KMS-11 (cell line): ENCODE measurements at regions not wholly inside any gene's neighbourhood (a gene's known extent, or its start where the extent isn't known, plus 50 kb on each side); places are given as distances from the start of the nearest gene placed in this dataset.

ENCODE experiments used
- H2AFZ ChIP-seq: fragments of 200-600 bp; sonication (generic); 2 replicates; pipeline ENCODE4 v1.6.1; 2016; ENCODE audit warnings: antibody characterized with exemption, mixed run types, low read depth
- H3K27ac ChIP-seq: fragments of 200-600 bp; sonication (generic); 2 replicates; pipeline ENCODE4 v1.6.1; 2016; ENCODE audit warnings: mild to moderate bottlenecking, mixed run types
- H3K27me3 ChIP-seq: fragments of 200-600 bp; sonication (generic); 2 replicates; pipeline ENCODE4 v1.6.1; 2017; ENCODE audit warnings: mild to moderate bottlenecking, low read depth, mixed run types, moderate library complexity; ENCODE audit not compliant: insufficient read depth
- H3K36me3 ChIP-seq: fragments of 200-600 bp; sonication (generic); 2 replicates; pipeline ENCODE4 v1.6.1; 2017; ENCODE audit warnings: mild to moderate bottlenecking, mixed run types; ENCODE audit not compliant: insufficient read depth
- H3K4me1 ChIP-seq: fragments of 200-600 bp; sonication (generic); 2 replicates; pipeline ENCODE4 v1.6.1; 2016; ENCODE audit warnings: mild to moderate bottlenecking, low read depth, mixed run types; ENCODE audit not compliant: poor library complexity, severe bottlenecking
- H3K4me2 ChIP-seq: fragments of 200-600 bp; sonication (generic); 2 replicates; pipeline ENCODE4 v1.7.0; 2016; ENCODE audit warnings: mild to moderate bottlenecking, mixed run types
- H3K4me3 ChIP-seq: fragments of 200-600 bp; sonication (generic); IDR thresholded peaks from 2 replicates; pipeline ENCODE4 v1.6.1; 2017; ENCODE audit warnings: low read depth, low read length, mixed read lengths; ENCODE audit not compliant: insufficient read depth
- H3K79me2 ChIP-seq: fragments of 200-600 bp; sonication (generic); 2 replicates; pipeline ENCODE4 v1.6.1; 2016; ENCODE audit warnings: low read depth, mixed run types; ENCODE audit not compliant: insufficient read depth
- H3K9ac ChIP-seq: fragments of 200-600 bp; sonication (generic); 2 replicates; pipeline ENCODE4 v1.6.1; 2016; ENCODE audit warnings: mild to moderate bottlenecking, mixed run types
- H4K20me1 ChIP-seq: fragments of 200-600 bp; sonication (generic); 2 replicates; pipeline ENCODE4 v1.6.1; 2016; ENCODE audit warnings: mild to moderate bottlenecking, mixed run types; ENCODE audit not compliant: insufficient read depth
- TF ChIP-seq, protein P1 (sequence below): fragments of 200-600 bp; sonication (generic); conservative IDR thresholded peaks from 2 replicates; pipeline ENCODE4 v1.6.1; 2017; ENCODE audit warnings: low read depth, mild to moderate bottlenecking, antibody characterized with exemption, low read length, moderate library complexity, mixed read lengths

DNA sequence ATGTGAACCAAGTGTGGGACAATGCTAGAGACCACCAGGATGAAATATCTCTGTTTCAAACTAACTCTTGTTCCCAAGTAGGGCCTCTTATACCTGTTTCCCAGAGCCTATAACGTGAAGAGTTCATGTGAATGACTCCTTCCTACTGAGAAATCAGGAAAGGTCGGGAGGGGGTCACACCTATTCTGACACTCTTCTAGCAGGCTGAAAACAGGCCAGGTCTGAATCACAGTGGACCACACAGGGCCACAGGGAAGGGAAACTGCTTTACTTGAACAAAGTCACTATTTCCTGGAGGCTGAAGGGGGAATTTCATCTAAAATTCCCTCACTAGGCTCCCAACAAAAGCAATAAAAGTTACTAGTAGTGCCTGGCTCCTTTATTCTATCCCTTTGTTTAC lies 88.4 kb upstream of the BMP2 start:
- no peak overlapping the region for H3K4me2 ChIP-seq
- no peaks in the 10 kb centered on the region for H3K27me3 ChIP-seq
- H3K36me3 ChIP-seq: no peaks in the 10 kb centered on the region
- H3K4me1 ChIP-seq: no peaks in the 10 kb centered on the region
- no peaks in the 10 kb centered on the region for H4K20me1 ChIP-seq
- H3K9ac ChIP-seq: no peak overlapping the region
- TF ChIP-seq, protein P1, sequence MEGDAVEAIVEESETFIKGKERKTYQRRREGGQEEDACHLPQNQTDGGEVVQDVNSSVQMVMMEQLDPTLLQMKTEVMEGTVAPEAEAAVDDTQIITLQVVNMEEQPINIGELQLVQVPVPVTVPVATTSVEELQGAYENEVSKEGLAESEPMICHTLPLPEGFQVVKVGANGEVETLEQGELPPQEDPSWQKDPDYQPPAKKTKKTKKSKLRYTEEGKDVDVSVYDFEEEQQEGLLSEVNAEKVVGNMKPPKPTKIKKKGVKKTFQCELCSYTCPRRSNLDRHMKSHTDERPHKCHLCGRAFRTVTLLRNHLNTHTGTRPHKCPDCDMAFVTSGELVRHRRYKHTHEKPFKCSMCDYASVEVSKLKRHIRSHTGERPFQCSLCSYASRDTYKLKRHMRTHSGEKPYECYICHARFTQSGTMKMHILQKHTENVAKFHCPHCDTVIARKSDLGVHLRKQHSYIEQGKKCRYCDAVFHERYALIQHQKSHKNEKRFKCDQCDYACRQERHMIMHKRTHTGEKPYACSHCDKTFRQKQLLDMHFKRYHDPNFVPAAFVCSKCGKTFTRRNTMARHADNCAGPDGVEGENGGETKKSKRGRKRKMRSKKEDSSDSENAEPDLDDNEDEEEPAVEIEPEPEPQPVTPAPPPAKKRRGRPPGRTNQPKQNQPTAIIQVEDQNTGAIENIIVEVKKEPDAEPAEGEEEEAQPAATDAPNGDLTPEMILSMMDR: no peak
- no peak overlapping the region for H3K4me3 ChIP-seq
- H3K27ac ChIP-seq: no peak overlapping the region
- no peaks in the 10 kb centered on the region for H3K79me2 ChIP-seq
- no peak overlapping the region for H2AFZ ChIP-seq

DNA sequence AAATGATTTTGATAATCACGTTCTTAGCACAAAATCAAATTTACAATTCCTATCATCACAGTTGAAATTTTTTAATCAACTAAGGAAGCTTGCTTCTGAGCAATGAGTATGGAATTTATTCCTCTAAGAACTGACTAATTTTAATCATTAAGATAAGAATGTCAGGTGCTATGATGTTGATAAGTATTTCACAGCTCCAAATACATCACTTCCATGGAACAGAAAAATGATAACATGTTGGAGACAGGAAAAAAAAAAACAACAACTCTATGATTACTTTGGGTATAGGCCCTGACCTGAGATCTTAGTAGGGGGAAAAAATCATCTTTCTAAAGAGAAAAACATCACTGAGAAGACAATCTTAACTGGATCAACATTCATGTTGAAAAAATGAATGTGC lies 89.4 kb upstream of the BMP2 start:
- H3K4me3 ChIP-seq: no peak overlapping the region
- no peak overlapping the region for H3K9ac ChIP-seq
- no peak overlapping the region for H3K4me2 ChIP-seq
- no peaks in the 10 kb centered on the region for H3K4me1 ChIP-seq
- H3K27ac ChIP-seq: no peak overlapping the region
- no peaks in the 10 kb centered on the region for H3K36me3 ChIP-seq
- no peak overlapping the region for H2AFZ ChIP-seq
- TF ChIP-seq, protein P1: no peak
- H3K79me2 ChIP-seq: no peaks in the 10 kb centered on the region
- H4K20me1 ChIP-seq: no peaks in the 10 kb centered on the region
- no peaks in the 10 kb centered on the region for H3K27me3 ChIP-seq

DNA sequence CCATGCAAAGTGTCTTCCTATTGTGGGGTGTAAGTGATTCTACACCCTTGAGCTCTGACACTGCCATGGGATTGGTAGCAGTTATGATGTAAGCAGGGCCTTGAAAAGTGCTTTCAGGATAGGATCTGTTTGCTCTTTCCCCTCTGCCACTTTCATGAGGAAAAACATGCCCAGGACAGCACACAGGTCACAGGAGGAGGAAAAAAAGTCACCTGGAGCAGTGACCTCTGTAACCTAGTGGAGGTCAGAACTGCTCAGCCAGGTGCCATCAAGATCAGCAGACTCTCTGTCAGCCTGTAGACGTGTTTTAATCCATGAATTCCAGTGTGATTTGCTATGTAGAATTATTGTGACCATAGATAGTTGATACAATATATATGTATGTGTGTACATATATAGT lies 92.7 kb upstream of the BMP2 start:
- TF ChIP-seq, protein P1: no peak
- H3K27ac ChIP-seq: no peak overlapping the region
- H4K20me1 ChIP-seq: no peaks in the 10 kb centered on the region
- no peaks in the 10 kb centered on the region for H3K36me3 ChIP-seq
- no peak overlapping the region for H3K4me3 ChIP-seq
- H3K9ac ChIP-seq: no peak overlapping the region
- H3K79me2 ChIP-seq: no peaks in the 10 kb centered on the region
- H3K27me3 ChIP-seq: no peaks in the 10 kb centered on the region
- no peaks in the 10 kb centered on the region for H3K4me1 ChIP-seq
- H2AFZ ChIP-seq: no peak overlapping the region
- no peak overlapping the region for H3K4me2 ChIP-seq

DNA sequence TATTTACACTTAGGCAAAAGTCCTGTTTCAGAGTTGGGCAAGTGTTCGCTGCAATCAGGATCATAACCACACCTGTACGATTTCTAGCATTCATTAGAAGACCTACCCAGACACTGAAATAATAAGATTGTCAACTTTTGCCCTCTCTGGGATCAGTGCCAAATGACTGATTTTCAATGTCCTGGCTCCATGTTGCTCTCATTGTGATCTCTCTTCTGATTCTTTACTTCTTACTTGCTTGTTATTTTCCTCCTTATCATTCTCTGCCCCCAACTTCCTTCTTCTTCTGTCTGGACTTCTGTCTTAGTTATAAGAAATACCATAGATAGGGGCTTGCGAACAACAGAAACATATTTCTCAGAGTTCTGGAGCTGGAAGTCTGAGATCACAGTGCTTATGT lies 94.4 kb upstream of the BMP2 start:
- TF ChIP-seq, protein P1: no peak
- Histone ChIP-seq H4K20me1 (no peaks in the 10 kb centered on the region), H3K4me1 (no peaks in the 10 kb centered on the region), H3K4me3 (no peak overlapping the region), H3K9ac (no peak overlapping the region), H2AFZ (no peak overlapping the region), H3K79me2 (no peaks in the 10 kb centered on the region), H3K27me3 (no peaks in the 10 kb centered on the region), H3K36me3 (no peaks in the 10 kb centered on the region), H3K27ac (no peak overlapping the region), H3K4me2 (no peak overlapping the region)

DNA sequence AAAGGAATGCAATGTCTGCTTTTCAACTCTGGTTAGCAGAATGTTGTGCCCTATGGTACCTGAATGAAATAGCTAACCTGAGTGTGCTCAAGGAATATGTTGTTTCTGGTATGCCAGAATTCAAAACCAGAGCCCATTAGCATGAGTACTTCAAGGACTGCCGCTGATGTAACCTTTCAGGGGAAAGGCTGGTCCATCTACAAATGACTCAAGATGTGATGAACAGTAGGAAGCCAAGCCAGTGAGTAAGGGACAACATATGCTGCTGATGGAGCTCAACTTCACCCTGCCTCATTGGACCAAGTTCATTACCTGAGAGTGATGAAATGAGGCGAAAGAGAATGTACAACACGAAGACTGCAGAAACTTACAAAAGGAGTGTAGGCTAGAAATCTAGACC lies 95.7 kb upstream of the BMP2 start:
- TF ChIP-seq, protein P1: no peak
- H3K79me2 ChIP-seq: no peaks in the 10 kb centered on the region

More for the DNA sequence above, 95.7 kb upstream of the BMP2 start:
- Histone ChIP-seq H3K27ac (no peak overlapping the region), H3K4me1 (no peaks in the 10 kb centered on the region), H3K36me3 (no peaks in the 10 kb centered on the region), H3K4me3 (no peak overlapping the region), H4K20me1 (no peaks in the 10 kb centered on the region), H3K27me3 (no peaks in the 10 kb centered on the region), H2AFZ (no peak overlapping the region), H3K9ac (no peak overlapping the region), H3K4me2 (no peak overlapping the region)
